ENCODE measurements at regions not wholly inside any gene's neighbourhood (a gene's known extent, or its start where the extent isn't known, plus 50 kb on each side); places are given as distances from the start of the nearest gene placed in this dataset.

DNA sequence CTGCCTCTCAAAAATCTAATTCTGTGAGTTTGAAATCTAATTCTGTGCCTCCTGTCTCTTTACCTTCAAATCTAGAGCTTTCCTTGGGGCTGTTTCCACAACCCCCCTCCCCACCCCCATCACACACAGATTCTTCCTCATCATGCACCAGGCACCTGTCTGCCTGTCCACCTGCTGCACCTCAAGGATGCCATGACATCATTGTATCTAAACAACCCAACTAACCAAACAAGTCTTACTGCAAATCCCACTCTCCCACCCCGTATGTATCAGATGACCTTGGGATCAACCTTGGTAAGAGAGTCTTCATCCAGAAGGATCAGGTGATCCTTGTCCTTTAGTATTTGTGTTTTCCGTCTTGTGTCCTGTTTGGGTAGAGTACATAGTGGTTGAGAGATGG is 102.7 kb upstream of the SIM2 start:
- TF ChIP-seq CTCF (IDR thresholded peaks at IDR 0.05): no peak
- no peak for TF ChIP-seq POLR2A (IDR thresholded peaks at IDR 0.05)

All from prostate gland (tissue), 2 donors.